ENCODE measurements at regions not wholly inside any gene's neighbourhood (a gene's known extent, or its start where the extent isn't known, plus 50 kb on each side); places are given as distances from the start of the nearest gene placed in this dataset.

DNA sequence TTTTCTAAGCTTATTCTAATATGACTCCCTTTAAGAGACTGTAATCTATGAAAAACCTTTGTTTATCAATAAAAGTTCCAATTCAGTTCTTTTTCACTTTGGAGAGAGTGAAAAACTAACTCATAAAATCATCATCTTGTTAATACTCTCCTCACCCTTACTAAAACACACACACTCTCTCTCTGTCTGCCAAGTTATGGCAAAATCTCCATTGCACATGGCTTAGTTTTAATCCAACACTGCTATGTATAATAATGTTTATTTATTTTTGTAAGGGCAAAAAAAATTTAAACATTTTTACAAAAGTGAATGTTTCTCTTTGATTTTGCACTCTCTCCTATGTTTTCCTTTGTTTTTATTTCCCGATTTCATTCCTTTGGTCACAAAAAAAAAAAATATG is 253.2 kb downstream of the BMP7 start:
- TF ChIP-seq, protein P1, sequence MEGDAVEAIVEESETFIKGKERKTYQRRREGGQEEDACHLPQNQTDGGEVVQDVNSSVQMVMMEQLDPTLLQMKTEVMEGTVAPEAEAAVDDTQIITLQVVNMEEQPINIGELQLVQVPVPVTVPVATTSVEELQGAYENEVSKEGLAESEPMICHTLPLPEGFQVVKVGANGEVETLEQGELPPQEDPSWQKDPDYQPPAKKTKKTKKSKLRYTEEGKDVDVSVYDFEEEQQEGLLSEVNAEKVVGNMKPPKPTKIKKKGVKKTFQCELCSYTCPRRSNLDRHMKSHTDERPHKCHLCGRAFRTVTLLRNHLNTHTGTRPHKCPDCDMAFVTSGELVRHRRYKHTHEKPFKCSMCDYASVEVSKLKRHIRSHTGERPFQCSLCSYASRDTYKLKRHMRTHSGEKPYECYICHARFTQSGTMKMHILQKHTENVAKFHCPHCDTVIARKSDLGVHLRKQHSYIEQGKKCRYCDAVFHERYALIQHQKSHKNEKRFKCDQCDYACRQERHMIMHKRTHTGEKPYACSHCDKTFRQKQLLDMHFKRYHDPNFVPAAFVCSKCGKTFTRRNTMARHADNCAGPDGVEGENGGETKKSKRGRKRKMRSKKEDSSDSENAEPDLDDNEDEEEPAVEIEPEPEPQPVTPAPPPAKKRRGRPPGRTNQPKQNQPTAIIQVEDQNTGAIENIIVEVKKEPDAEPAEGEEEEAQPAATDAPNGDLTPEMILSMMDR (conservative IDR thresholded peaks at IDR 0.05) = no peak
- TF ChIP-seq ZFX (IDR thresholded peaks at IDR 0.05) = no peak
